ENCODE measurements at regions not wholly inside any gene's neighbourhood (a gene's known extent, or its start where the extent isn't known, plus 50 kb on each side); places are given as distances from the start of the nearest gene placed in this dataset.

DNA sequence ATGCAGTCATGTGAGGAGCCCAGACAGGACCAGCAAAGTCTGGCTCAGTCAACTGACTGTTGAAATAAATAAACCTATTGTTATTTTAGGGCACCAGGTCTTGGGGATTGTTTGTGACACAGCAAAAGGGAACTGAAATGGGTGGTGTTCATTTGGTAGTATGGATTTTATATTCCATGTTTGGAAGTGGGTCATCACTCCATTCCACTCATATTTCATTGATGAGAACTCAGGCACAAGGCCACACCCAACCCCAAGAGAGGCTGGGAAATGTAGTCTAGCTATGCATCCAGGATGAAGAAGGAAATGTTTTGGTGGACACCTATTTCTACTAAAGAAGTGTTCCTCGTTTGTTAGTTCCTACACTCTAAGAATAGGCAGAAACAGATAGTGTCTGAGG, 64.9 kb upstream of the BTBD3 start:
- DNase-seq, result no peak
- TF ChIP-seq, protein P1, sequence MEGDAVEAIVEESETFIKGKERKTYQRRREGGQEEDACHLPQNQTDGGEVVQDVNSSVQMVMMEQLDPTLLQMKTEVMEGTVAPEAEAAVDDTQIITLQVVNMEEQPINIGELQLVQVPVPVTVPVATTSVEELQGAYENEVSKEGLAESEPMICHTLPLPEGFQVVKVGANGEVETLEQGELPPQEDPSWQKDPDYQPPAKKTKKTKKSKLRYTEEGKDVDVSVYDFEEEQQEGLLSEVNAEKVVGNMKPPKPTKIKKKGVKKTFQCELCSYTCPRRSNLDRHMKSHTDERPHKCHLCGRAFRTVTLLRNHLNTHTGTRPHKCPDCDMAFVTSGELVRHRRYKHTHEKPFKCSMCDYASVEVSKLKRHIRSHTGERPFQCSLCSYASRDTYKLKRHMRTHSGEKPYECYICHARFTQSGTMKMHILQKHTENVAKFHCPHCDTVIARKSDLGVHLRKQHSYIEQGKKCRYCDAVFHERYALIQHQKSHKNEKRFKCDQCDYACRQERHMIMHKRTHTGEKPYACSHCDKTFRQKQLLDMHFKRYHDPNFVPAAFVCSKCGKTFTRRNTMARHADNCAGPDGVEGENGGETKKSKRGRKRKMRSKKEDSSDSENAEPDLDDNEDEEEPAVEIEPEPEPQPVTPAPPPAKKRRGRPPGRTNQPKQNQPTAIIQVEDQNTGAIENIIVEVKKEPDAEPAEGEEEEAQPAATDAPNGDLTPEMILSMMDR (IDR thresholded peaks at IDR 0.05), result no peak
- TF ChIP-seq POLR2A (IDR thresholded peaks at IDR 0.05), result no peak
- peaks cover 0 to 23% (median 7%) of the 10 kb centered on the region in 3 donors for H3K4me1 ChIP-seq
- H3K27me3 ChIP-seq, result no peaks in the 10 kb centered on the region
- H3K4me3 ChIP-seq, result no peak overlapping the region
- H3K36me3 ChIP-seq, result no peaks in the 10 kb centered on the region
- 50 to 55% methylated on average over 1 of the region's 1 CpG for WGBS, 2 donors
- H3K27ac ChIP-seq, result no peak overlapping the region
- no peaks in the 10 kb centered on the region for H3K9me3 ChIP-seq
- intact Hi-C loops (cut with DNase I), result no loop called here

DNA sequence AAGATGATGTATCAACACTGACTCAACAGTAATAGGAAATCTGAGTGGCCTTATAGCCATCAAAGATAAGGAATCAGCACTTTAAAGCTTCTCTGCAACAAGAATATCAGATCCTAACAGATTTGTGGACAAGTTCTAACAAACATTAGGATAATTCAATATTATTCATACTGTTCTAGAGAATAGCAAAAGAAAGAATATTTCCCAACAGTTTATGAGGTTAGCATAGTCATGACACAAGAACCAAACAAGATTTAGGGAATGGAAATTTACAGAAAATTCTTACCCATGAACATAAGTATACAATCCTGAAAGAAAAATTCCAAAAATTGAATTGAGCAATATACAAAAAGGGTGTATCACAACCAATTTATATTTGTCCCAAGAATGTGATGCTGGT, 64.3 kb upstream of the BTBD3 start:
- intact Hi-C loops (cut with DNase I), result no loop called here
- H3K36me3 ChIP-seq, result no peaks in the 10 kb centered on the region
- H3K27ac ChIP-seq, result no peak overlapping the region
- no peak for DNase-seq
- H3K9me3 ChIP-seq, result no peaks in the 10 kb centered on the region
- H3K4me3 ChIP-seq, result no peak overlapping the region
- no peaks in the 10 kb centered on the region for H3K27me3 ChIP-seq
- no peak for TF ChIP-seq POLR2A (IDR thresholded peaks at IDR 0.05)
- TF ChIP-seq, protein P1 (IDR thresholded peaks at IDR 0.05), result no peak
- peaks cover 0 to 18% (median 7%) of the 10 kb centered on the region in 3 donors for H3K4me1 ChIP-seq

DNA sequence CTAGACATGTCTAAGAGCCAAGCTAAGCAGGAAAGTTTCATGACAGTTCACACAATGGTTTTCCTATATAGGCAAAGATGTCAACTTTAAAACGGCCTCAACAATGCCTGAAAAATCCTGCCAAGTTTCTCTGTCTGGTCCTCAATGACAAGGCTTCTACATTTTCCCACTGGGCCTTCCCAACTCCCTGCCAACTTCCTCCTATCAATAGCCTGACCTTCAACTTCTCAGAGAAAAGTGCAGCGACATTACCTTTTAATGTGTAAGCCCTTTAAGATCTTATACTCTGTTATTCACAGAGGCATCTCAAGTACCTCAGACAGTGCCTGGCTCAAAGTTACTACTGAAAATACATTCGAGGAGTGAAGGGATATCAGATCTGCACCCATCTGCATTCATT, 56.2 kb upstream of the BTBD3 start:
- Histone ChIP-seq H3K27ac (no peak overlapping the region), H3K36me3 (no peaks in the 10 kb centered on the region), H3K9me3 (no peaks in the 10 kb centered on the region), H3K27me3 (no peaks in the 10 kb centered on the region), H3K4me3 (no peak overlapping the region), H3K4me1 (no peaks in the 10 kb centered on the region)
- WGBS, 2 donors, result 42 to 47% methylated on average over 3 of the region's 3 CpGs
- TF ChIP-seq, protein P1 (IDR thresholded peaks at IDR 0.05), result no peak
- no peak for DNase-seq
- intact Hi-C loops (cut with DNase I), result no loop called here

DNA sequence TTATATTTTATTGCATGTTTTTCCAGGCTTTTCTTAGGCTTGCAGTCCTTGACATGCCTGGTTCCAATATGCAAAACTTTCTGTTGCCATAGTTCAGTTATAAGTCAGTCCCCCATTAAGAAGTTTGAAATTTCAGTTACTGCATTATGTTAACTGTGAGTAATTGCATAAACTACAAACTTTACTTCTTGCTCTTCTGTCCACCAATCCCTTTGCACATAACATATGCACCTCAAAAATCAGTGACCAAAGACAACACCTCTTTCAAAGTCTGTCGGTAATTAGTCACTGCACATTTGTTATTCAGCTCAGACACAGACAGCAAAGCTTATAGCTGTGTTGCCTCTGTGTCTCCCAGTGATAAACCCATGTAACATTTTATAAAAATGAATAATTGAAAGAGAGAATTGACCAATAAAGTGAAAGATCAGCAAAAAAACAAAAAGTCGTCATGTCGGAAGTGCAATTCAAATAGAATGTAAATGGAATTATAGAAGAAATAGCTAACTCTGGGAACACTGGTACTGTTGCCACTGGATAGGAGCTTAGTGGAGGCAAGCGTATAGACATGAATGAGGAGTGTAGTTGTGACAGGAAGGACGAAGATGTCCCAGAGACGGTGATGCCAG, 50.3 kb upstream of the BTBD3 start:
- 76 to 79% methylated on average over 6 of the region's 6 CpGs for WGBS, 2 donors
- H3K27ac ChIP-seq, result no peak overlapping the region
- no peak for TF ChIP-seq POLR2A (IDR thresholded peaks at IDR 0.05)
- TF ChIP-seq, protein P1 (IDR thresholded peaks at IDR 0.05), result no peak
- DNase-seq, result no peak
- H3K36me3 ChIP-seq, result no peaks in the 10 kb centered on the region
- H3K9me3 ChIP-seq, result no peaks in the 10 kb centered on the region
- no peaks in the 10 kb centered on the region for H3K4me1 ChIP-seq
- H3K4me3 ChIP-seq, result no peak overlapping the region
- intact Hi-C loops (cut with DNase I), result no loop called here
- no peaks in the 10 kb centered on the region for H3K27me3 ChIP-seq

Small RNA genes lying in the stretch of these regions (small RNA-seq; reads per million reads assigned to genes)
- gene AL080274.1 (0 reads per million in 4 donors), gene RN7SKP111 (0 reads per million in 4 donors)
